NT2/D1 (cell line): ENCODE measurements at regions not wholly inside any gene's neighbourhood (a gene's known extent, or its start where the extent isn't known, plus 50 kb on each side); places are given as distances from the start of the nearest gene placed in this dataset.

Source experiments
- DNase-seq: peaks from one replicate; pipeline ENCODE4 v3.0.0-alpha.2; 2011; ENCODE audit warnings: low read depth, low spot score
- H3K27me3 ChIP-seq: 2 replicates; pipeline ENCODE4 v1.6.0; 2011; ENCODE audit warnings: mild to moderate bottlenecking; ENCODE audit not compliant: insufficient read length, insufficient read depth
- H3K36me3 ChIP-seq: 2 replicates; pipeline ENCODE4 v1.6.1; 2011; ENCODE audit warnings: mild to moderate bottlenecking, low read length, mixed read lengths; ENCODE audit not compliant: insufficient read depth, insufficient read length
- H3K4me1 ChIP-seq: 2 replicates; pipeline ENCODE4 v1.5.1; 2011; ENCODE audit not compliant: insufficient read depth, insufficient read length
- H3K4me3 ChIP-seq: 2 replicates; pipeline ENCODE4 v1.5.1; 2011; ENCODE audit warnings: low read depth; ENCODE audit not compliant: insufficient read length
- H3K9ac ChIP-seq: 2 replicates; pipeline ENCODE4 v1.6.0; 2011; ENCODE audit warnings: low read depth; ENCODE audit not compliant: insufficient read length
- H3K9me3 ChIP-seq: 2 replicates; pipeline ENCODE4 v1.5.1; 2011; ENCODE audit warnings: mild to moderate bottlenecking, low read length; ENCODE audit not compliant: insufficient read depth
- SUZ12 ChIP-seq: IDR thresholded peaks from 2 replicates; pipeline ENCODE4 v1.6.1; 2011; ENCODE audit not compliant: insufficient read length, insufficient read depth; ENCODE audit errors: extremely low read depth
- YY1 ChIP-seq: IDR thresholded peaks from 2 replicates; pipeline ENCODE4 v1.6.1; 2011; ENCODE audit not compliant: insufficient read length, insufficient read depth
- ZNF274 ChIP-seq: IDR thresholded peaks from 2 replicates; pipeline ENCODE4 v1.6.1; 2011; ENCODE audit warnings: mild to moderate bottlenecking, low read depth, low read length

- Histone ChIP-seq H3K9me3 (no peaks in the 10 kb centered on the region; the same call in 1 of the 2 replicates), H3K4me1 (no peaks in the 10 kb centered on the region), H3K27me3 (no peaks in the 10 kb centered on the region), H3K9ac (no peak overlapping the region), H3K36me3 (no peaks in the 10 kb centered on the region), H3K4me3 (no peak overlapping the region)
- TF ChIP-seq YY1 (no peak), ZNF274 (no peak), SUZ12 (no peak)
- DNase-seq: no peak
Measured at GRCh38 chr7:121797657-121798452, 75.1 kb upstream of the PTPRZ1 start.

- H3K36me3 ChIP-seq: no peaks in the 10 kb centered on the region
- no peaks in the 10 kb centered on the region; the same call in 1 of the 2 replicates for H3K9me3 ChIP-seq
- H3K4me3 ChIP-seq: no peak overlapping the region
- DNase-seq: no peak
- no peak overlapping the region for H3K9ac ChIP-seq
- H3K27me3 ChIP-seq: no peaks in the 10 kb centered on the region
- no peaks in the 10 kb centered on the region for H3K4me1 ChIP-seq
- no peak for TF ChIP-seq ZNF274
- no peak for TF ChIP-seq YY1
- TF ChIP-seq SUZ12: no peak
Measured at GRCh38 chr7:121796936-121797656, 75.9 kb upstream of the PTPRZ1 start.

GRCh38 chr7:121796381-121796780 lies 76.6 kb upstream of the PTPRZ1 start:
- DNase-seq: no peak

GRCh38 chr7:121795736-121796135 lies 77.2 kb upstream of the PTPRZ1 start:
- no peaks in the 10 kb centered on the region for H3K4me1 ChIP-seq
- H3K27me3 ChIP-seq: no peaks in the 10 kb centered on the region
- no peaks in the 10 kb centered on the region for H3K36me3 ChIP-seq
- H3K9ac ChIP-seq: no peak overlapping the region
- H3K4me3 ChIP-seq: no peak overlapping the region
- no peaks in the 10 kb centered on the region; the same call in 1 of the 2 replicates for H3K9me3 ChIP-seq
- TF ChIP-seq YY1 (no peak), ZNF274 (no peak), SUZ12 (no peak)
- DNase-seq: no peak

More at GRCh38 chr7:121796381-121796780, 76.6 kb upstream of the PTPRZ1 start:
- H3K9ac ChIP-seq: no peak overlapping the region
- H3K27me3 ChIP-seq: no peaks in the 10 kb centered on the region
- no peak overlapping the region for H3K4me3 ChIP-seq
- H3K36me3 ChIP-seq: no peaks in the 10 kb centered on the region
- no peak for TF ChIP-seq YY1
- no peak for TF ChIP-seq SUZ12
- TF ChIP-seq ZNF274: no peak
- no peaks in the 10 kb centered on the region for H3K4me1 ChIP-seq
- H3K9me3 ChIP-seq: no peaks in the 10 kb centered on the region; the same call in 1 of the 2 replicates

GRCh38 chr7:121793716-121794115 lies 79.2 kb upstream of the PTPRZ1 start:
- no peaks in the 10 kb centered on the region for H3K27me3 ChIP-seq
- H3K9me3 ChIP-seq: no peaks in the 10 kb centered on the region; the same call in 1 of the 2 replicates
- H3K4me3 ChIP-seq: no peak overlapping the region
- no peaks in the 10 kb centered on the region for H3K4me1 ChIP-seq
- DNase-seq: no peak
- H3K36me3 ChIP-seq: no peaks in the 10 kb centered on the region
- TF ChIP-seq SUZ12 (no peak), YY1 (no peak), ZNF274 (no peak)
- H3K9ac ChIP-seq: no peak overlapping the region

GRCh38 chr7:121777672-121778071 lies 95.3 kb upstream of the PTPRZ1 start:
- Histone ChIP-seq H3K4me1 (no peaks in the 10 kb centered on the region), H3K36me3 (no peaks in the 10 kb centered on the region), H3K4me3 (no peak overlapping the region), H3K9ac (no peak overlapping the region), H3K27me3 (no peaks in the 10 kb centered on the region), H3K9me3 (no peaks in the 10 kb centered on the region)
- no peak for DNase-seq
- no peak for TF ChIP-seq SUZ12
- no peak for TF ChIP-seq ZNF274
- TF ChIP-seq YY1: no peak

GRCh38 chr7:121774563-121774962 lies 98.4 kb upstream of the PTPRZ1 start:
- Histone ChIP-seq H3K27me3 (no peaks in the 10 kb centered on the region), H3K9me3 (no peaks in the 10 kb centered on the region), H3K4me1 (no peaks in the 10 kb centered on the region), H3K9ac (no peak overlapping the region), H3K4me3 (no peak overlapping the region), H3K36me3 (no peaks in the 10 kb centered on the region)
- DNase-seq: no peak
- TF ChIP-seq ZNF274: no peak
- no peak for TF ChIP-seq SUZ12
- TF ChIP-seq YY1: no peak
